Mammary epithelial cell (primary cell): ENCODE measurements at regions not wholly inside any gene's neighbourhood (a gene's known extent, or its start where the extent isn't known, plus 50 kb on each side); places are given as distances from the start of the nearest gene placed in this dataset.

Experiments
- CTCF ChIP-seq, 2 donors: IDR thresholded peaks in 1 of 2; conservative IDR thresholded peaks in 1 of 2; 2 replicates each; pipeline ENCODE4 v1.5.1; 2011 to 2012; ENCODE audit warnings: inconsistent platforms in 2 of 2, low read length in 2 of 2, mild to moderate bottlenecking in 2 of 2, control low read depth in 1 of 2, low read depth in 1 of 2; ENCODE audit not compliant: insufficient read depth in 1 of 2; ENCODE audit errors: extremely low read depth in 1 of 2
- EZH2 ChIP-seq: IDR thresholded peaks from 2 replicates; pipeline ENCODE4 v1.6.1; 2012; ENCODE audit warnings: low read length, inconsistent platforms, borderline replicate concordance

GRCh38 chr5:86427158-86427557, 190.6 kb upstream of the COX7C start:
- TF ChIP-seq CTCF (conservative IDR thresholded peaks at IDR 0.05 in 1 of 2, IDR thresholded peaks at IDR 0.05 in 1 of 2; ENCODE audit: extremely low read depth in 1 of 2, insufficient read depth in 1 of 2, low read depth in 1 of 2, low read length in 2 of 2) (no peak), EZH2 (no peak)
